HG03064 (cell line): ENCODE measurements at regions not wholly inside any gene's neighbourhood (a gene's known extent, or its start where the extent isn't known, plus 50 kb on each side); places are given as distances from the start of the nearest gene placed in this dataset.
"Not testable (repeated sequence)": the region's sequence is repeated elsewhere in the genome, so short reads cannot be mapped to it uniquely, and the experiment has no call there.

Experiments used
- ATAC-seq: cut with Tn5 transposase; IDR thresholded peaks from one replicate; pipeline ENCODE4 v1.9.1; 2021; ENCODE audit warnings: low read depth; ENCODE audit not compliant: unreplicated experiment

DNA sequence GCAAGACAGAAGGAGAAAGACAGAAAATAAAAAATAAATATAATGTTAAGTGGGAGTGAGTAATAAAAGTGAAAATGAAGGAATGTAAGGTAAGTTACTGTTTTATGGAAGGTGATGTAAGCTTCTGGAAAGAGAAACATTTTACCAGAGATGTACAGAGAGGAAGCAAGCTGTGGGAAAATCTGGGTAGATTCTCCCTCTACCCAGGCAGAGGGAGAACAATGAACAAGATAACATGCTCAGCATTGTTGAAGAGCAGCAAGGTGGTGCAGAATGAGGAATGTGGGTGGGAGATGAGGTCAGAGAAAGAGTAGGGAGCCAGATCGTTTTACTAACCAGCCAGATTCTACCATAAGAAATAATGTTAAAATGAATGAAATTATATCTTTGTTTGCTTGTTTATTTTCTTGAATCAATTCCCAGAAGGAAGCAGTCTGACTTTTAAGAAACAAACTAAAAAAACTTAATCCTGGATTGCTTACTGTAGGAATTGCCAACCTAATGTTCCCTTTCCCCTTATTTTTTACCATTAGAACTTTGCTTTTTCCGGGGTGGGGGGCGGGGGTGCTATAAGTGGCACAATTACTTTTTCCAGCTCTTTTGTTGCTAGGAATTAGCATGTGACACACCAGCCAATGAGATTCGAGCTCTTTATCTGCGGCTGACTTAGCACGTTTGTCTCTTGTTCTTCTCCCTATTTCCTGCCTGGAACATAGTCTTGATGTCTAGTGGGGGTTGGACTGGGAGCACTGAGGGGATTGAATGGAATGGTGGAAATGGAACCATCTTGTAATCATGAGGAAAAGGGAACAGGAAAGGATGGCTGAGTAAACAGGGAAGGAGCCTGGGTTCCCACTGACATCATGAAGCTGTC is 356.7 kb downstream of the TMEM167A start:
- ATAC-seq = no peak

DNA sequence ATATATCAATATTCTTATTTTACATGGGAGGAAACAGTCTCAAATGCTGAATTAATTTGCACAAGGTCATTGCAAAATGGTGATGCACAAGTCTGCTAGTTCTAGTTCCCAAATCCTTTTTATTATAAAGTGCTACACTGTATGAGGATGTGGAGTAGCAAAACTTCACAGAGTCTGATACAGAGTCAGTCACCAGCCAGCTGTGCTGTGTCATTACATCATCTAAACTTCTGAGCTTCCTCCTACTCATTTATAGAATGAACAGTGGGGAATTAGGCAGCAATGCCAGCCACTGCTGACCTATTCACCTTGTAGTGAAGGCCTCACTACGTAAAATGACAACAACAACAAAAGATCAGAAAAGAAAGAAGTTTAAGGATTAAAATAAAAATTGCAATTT is 357.8 kb downstream of the TMEM167A start:
- no peak for ATAC-seq

DNA sequence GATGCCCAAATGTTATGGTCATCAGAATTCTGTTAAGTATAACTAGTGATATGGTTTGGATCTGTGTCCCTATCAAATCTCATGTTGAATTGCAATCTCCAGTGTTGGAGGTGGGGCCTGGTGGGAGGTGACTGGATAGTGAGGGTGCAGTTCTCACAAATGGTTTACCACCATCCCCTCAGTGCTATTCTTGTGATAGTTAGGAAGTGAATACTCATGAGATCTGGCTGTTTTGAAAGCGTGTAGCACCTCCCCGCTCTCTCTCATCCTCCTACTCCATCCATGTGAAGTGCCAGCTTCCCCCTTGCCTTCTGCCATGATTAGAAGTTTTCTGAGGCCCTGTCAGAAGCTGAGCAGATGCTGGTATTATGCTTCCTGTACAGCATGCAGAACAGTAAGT is 359.5 kb downstream of the TMEM167A start:
- ATAC-seq = no peak

DNA sequence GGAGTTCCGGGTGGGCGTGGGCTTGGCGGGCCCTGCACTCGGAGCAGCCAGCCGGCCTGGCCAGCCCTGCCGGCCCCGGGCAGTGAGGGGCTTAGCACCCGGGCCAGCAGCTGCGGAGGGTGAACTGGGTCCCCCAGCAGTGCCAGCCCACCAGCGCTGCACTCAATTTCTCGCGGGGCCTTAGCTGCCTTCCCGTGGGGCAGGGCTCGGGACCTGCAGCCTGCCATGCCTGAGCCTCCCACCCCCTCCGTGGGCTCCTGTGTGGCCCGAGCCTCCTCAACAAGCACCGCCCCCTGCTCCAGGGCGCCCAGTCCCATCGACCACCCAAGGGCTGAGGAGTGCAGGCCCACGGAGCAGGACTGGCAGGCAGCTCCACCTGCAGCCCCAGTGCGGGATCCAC is 362.5 kb downstream of the TMEM167A start:
- ATAC-seq = not testable (repeated sequence)

GRCh38 chr5:82713811-82714210 is 363.4 kb downstream of the TMEM167A start:
- ATAC-seq = no peak

- no peak for ATAC-seq
Observed at GRCh38 chr5:82707741-82708140, 369.5 kb downstream of the TMEM167A start.

DNA sequence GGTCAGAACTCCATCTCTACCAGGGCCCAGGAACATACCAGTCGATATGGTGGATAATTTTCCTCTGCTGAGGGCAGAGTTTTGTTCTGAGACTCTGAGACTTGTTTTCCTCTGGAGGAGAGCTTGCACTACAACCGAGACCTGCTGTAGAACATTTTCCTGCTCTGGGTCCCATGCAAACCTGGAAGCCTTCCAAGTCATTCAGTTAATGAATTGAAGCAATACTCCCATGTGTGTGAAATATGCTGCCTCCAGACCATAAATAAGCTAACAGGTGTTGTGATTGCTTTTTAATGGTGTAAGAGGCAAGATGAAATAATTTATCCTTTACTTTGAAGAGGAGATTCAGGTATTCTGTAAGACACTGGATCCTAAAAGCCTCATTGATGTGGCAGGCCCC is 372.8 kb downstream of the TMEM167A start:
- ATAC-seq = no peak

GRCh38 chr5:82702046-82702445 is 375.1 kb downstream of the TMEM167A start:
- ATAC-seq = no peak

- ATAC-seq = no peak
Observed at GRCh38 chr5:82699737-82700136, 377.5 kb downstream of the TMEM167A start.

GRCh38 chr5:82698026-82698425 is 379.2 kb downstream of the TMEM167A start:
- no peak for ATAC-seq

DNA sequence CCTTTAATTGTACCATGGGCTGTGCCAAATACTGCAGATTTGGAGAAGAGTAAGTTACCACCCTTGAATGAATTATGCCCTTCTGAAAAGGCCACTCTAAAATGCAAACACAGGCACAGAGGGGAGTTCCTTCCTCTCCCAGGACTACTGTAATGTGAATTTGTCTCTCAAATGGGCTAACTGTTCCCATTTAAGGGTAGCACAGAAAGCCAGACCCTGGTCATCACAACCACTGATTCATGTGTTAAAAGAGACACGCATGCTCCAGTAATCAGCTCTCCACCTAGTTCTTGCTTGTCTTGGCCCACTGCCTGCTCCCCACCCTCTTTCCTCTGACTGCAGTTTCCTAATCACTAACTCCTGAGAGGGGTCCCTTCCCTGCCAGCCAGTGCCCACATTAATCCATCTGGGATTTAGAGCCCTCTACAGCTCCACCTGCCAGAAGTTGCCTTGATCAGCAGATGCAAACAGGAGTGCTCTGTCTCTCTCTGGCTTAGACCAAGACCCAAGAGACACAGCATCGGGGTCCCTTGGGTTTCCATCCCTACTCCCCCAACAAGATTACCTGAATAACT is 382.4 kb downstream of the TMEM167A start:
- no peak for ATAC-seq

DNA sequence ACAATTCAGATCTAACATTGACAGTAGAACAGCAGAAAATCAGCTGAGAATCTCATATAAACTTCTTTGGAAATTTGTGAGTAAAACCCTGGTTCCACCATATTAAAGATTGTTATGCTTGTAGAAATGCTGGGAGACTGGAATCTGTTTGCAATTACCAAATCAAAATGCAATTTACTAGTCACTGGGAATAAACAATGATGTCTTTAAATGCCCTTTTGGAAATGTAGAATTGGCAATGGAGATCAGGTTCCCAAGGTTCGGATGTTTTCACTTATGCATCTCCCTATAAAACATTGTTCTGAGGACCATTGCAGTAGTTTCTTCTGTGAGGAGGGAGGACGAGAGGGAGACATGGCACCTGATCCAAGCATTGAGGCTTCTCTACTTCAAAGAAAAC is 384.4 kb downstream of the TMEM167A start:
- ATAC-seq = no peak

DNA sequence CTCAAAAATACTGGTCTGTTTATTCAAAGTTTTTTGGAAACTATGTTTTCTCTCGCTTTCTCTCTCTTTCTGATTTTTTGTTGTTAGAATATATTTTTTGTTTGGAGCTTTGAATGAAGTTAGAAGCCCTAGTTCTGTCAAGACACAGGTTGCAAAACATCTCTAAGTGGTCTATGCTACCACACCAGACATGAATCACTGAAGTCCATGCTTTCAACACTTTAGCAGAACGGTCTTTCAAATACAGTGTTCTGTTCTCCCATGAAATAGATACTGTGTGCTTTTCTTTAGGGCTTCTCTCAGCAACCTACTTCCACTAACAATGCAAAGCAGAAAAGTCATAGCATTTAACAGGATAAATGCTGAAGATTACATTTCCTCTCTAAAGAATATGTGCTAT is 392.5 kb downstream of the TMEM167A start:
- ATAC-seq = no peak

DNA sequence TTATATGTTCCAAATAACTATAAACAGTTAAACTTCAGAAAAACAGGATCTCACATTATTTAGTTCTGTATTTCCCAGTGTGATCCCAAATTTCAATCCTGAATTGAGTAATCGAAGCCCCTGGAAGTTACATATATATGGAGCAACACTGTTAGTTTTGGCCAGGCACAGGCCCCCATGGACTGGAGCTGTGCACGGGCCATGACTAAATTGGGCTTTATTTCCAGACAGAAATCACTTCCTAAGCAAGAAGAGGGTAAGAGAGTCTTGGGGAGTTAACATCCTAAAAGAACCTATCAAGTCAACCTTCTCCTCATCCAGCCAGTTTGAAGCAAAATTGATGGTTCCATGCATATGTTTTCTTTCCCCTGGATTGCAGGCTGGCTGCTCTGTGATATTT is 393.0 kb downstream of the TMEM167A start:
- no peak for ATAC-seq

DNA sequence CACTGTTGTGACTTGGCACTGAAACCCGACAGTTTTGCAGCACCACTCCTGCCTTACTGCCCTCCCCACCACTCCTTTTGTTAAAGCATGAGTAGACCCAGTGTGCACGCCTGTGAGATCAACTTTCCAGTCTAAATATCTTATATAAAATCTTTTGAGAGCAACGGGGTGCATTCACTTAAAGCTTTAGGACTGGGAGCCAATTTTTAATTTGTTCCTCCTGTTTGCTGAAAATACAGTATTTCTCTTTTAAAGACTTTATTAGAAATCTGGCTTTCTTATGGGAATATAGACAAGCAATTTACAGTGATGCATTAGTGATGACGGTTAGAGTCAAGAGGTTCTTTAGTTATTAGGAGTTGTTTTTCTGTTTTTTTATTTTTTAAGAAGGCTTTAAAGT is 397.5 kb downstream of the TMEM167A start:
- ATAC-seq = no peak

DNA sequence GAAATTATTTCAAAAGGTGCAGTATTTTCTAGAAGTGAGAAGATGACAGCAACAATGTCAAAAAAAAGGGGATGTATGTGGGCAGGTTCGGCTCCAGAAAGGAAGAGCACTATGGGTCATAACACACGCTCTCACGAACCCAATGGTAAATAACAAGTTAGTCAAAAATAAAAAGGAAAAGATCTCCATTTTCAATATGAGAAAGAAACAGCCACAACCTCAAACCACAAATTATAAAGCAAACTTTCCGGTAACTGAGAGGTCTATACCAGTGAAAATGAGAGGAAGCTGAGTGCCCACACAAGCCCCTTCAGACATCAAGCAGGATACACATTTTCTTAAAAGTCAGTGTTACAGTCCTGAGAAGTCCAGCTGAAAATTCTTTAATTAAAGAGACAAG is 398.5 kb upstream of the RPS23 start:
- no peak for ATAC-seq

DNA sequence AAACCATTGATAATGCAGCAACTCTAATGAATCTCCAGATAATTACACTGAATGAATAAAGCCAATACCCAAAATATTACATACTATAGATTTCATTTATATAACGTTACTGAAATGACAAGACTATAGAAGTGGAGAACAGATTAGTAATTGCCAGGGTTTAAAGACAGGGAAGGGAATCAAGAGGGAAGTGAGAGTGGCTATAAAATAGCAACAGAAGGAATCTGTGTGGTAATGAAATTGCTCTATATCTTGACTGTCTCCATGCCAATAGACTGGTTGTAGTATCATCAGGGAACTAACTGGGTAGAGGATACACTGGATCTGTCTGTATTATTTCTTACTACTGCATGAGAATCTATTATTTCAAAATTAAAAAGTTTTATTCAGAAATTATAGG is 396.5 kb upstream of the RPS23 start:
- no peak for ATAC-seq

GRCh38 chr5:82673057-82673809 is 395.1 kb upstream of the RPS23 start:
- no peak for ATAC-seq

DNA sequence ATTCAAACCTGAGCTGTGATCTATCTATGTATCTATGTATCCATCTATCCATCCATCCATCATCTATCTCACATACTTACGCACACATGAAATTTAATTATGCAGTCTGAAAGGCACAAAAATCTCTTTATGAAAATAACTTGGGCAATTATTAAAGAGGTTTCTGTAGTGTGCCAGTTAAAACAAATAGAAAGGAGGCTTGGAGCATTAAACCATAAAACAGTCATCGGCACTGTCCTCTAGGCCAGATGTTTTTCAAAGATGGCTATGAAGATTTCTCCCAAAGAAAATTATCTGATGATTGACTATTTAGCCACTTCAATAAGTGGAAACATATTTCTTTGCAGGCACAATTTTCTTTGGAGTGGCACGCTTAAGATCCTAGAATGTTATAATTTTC is 392.5 kb upstream of the RPS23 start:
- ATAC-seq = no peak

- ATAC-seq = no peak
Observed at GRCh38 chr5:82669720-82670119, 391.6 kb upstream of the RPS23 start.

DNA sequence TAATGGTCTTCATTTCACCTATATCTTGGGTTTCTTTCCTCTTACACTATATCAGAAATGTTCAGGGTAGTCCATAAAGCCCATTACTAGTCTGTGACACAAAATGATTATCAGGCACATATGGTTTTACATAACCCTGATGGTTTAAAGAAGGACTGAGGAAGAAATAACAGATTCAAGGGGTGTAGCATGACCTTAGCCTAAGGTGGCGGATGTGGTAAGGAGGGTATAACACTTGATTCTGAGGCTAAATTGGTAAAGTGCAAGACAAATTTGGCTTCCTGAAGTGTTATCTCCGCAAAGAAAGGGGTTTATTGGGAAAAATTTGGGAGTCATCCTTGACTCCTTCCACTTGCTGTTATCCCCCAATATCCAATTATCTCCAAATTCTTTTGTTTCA is 388.2 kb upstream of the RPS23 start:
- ATAC-seq = no peak

- ATAC-seq = no peak
Observed at GRCh38 chr5:82664732-82665131, 386.6 kb upstream of the RPS23 start.
